WTC11 (cell line): ENCODE measurements at regions not wholly inside any gene's neighbourhood (a gene's known extent, or its start where the extent isn't known, plus 50 kb on each side); places are given as distances from the start of the nearest gene placed in this dataset.

ENCODE experiments used
- ATAC-seq: fragments of 200-7000 bp; cut with Tn5 transposase; 2 replicates; pipeline ENCODE4 v1.10.0; 2021; ENCODE audit warnings: mild to moderate bottlenecking, moderate library complexity
- CTCF ChIA-PET: fragments of 300-600 bp; sonication (Branson Sonifier 250); formaldehyde crosslinking; loops from one replicate; lab custom pipeline; 2021; ENCODE audit warnings: antibody characterized with exemption; lab: Charles Lee
- POLR2A ChIA-PET: fragments of 350-600 bp; sonication (Branson Sonifier 250); formaldehyde crosslinking; loops from one replicate; lab custom pipeline; 2021; ENCODE audit warnings: antibody characterized with exemption; lab: Charles Lee
- DNase-seq: peaks from one replicate; pipeline ENCODE4 v3.0.0; 2021; ENCODE audit warnings: low spot score
- H3K27ac Mint-ChIP-seq: 2 replicates; pipeline ENCODE4 v1.8.0; 2021; ENCODE audit warnings: mixed read lengths
- H3K27me3 Mint-ChIP-seq: 2 replicates; pipeline ENCODE4 v1.8.0; 2021; ENCODE audit warnings: low read depth, mild to moderate bottlenecking, moderate library complexity, mixed read lengths
- H3K36me3 Mint-ChIP-seq: 2 replicates; pipeline ENCODE4 v1.8.0; 2021; ENCODE audit warnings: mixed read lengths
- H3K4me1 Mint-ChIP-seq: 2 replicates; pipeline ENCODE4 v1.8.0; 2022; ENCODE audit warnings: mixed read lengths
- H3K4me3 Mint-ChIP-seq: 2 replicates; pipeline ENCODE4 v1.8.0; 2021; ENCODE audit warnings: mild to moderate bottlenecking, moderate library complexity, mixed read lengths
- H3K9me3 Mint-ChIP-seq: 2 replicates; pipeline ENCODE4 v1.8.0; 2021; ENCODE audit warnings: mixed read lengths
- CDX4 ChIP-seq: fragments of 250-450 bp; sonication (Bioruptor Pico); IDR thresholded peaks from 2 replicates; pipeline ENCODE4 v1.9.0; 2021; ENCODE audit warnings: moderate library complexity, mild to moderate bottlenecking, inconsistent platforms, borderline replicate concordance
- E2F4 ChIP-seq: sonication (generic); formaldehyde crosslinking; IDR thresholded peaks from 2 replicates; pipeline ENCODE4 v1.8.1; 2022; ENCODE audit warnings: low read depth, mild to moderate bottlenecking, moderate library complexity, missing genetic modification reagents, borderline replicate concordance
- E2F5 ChIP-seq: sonication (generic); formaldehyde crosslinking; IDR thresholded peaks from 2 replicates; pipeline ENCODE4 v1.8.1; 2022; ENCODE audit warnings: mild to moderate bottlenecking, moderate library complexity, missing genetic modification reagents
- NFYB ChIP-seq: sonication (generic); formaldehyde crosslinking; conservative IDR thresholded peaks from 2 replicates; pipeline ENCODE4 v1.8.0; 2022; ENCODE audit warnings: low read depth, missing genetic modification reagents
- NR1H2 ChIP-seq: sonication (generic); formaldehyde crosslinking; IDR thresholded peaks from 2 replicates; pipeline ENCODE4 v1.9.0; 2021; ENCODE audit warnings: mild to moderate bottlenecking, moderate library complexity, missing genetic modification reagents
- NR3C1 ChIP-seq: sonication (generic); formaldehyde crosslinking; conservative IDR thresholded peaks from 2 replicates; pipeline ENCODE4 v1.8.1; 2023; ENCODE audit warnings: low read depth, mild to moderate bottlenecking, missing genetic modification reagents
- OVOL2 ChIP-seq: fragments of 250-450 bp; sonication (Bioruptor Pico); IDR thresholded peaks from 2 replicates; pipeline ENCODE4 v1.9.0; 2021; ENCODE audit warnings: mild to moderate bottlenecking, borderline replicate concordance
- PRRX2 ChIP-seq: fragments of 250-450 bp; sonication (Bioruptor Pico); IDR thresholded peaks from 2 replicates; pipeline ENCODE4 v1.8.0; 2021; ENCODE audit warnings: mild to moderate bottlenecking
- RORB ChIP-seq: fragments of 250-450 bp; sonication (Bioruptor Pico); IDR thresholded peaks from 2 replicates; pipeline ENCODE4 v1.9.0; 2021; ENCODE audit warnings: mild to moderate bottlenecking
- SMAD3 ChIP-seq: sonication (generic); formaldehyde crosslinking; IDR thresholded peaks from 2 replicates; pipeline ENCODE4 v1.8.0; 2022; ENCODE audit warnings: missing genetic modification reagents, mild to moderate bottlenecking, borderline replicate concordance
- SP1 ChIP-seq: sonication (generic); formaldehyde crosslinking; conservative IDR thresholded peaks from 2 replicates; pipeline ENCODE4 v1.8.1; 2022; ENCODE audit warnings: missing genetic modification reagents
- STAT6 ChIP-seq: sonication (generic); formaldehyde crosslinking; conservative IDR thresholded peaks from 2 replicates; pipeline ENCODE4 v1.8.1; 2023; ENCODE audit warnings: mild to moderate bottlenecking, low read depth, missing genetic modification reagents, moderate library complexity
- TEAD1 ChIP-seq: sonication (generic); formaldehyde crosslinking; IDR thresholded peaks from 2 replicates; pipeline ENCODE4 v1.8.0; 2022; ENCODE audit warnings: mild to moderate bottlenecking, missing genetic modification reagents
- TP53 ChIP-seq: sonication (generic); formaldehyde crosslinking; IDR thresholded peaks from 2 replicates; pipeline ENCODE4 v1.8.1; 2023; ENCODE audit warnings: mild to moderate bottlenecking, missing genetic modification reagents
- ZNF138 ChIP-seq: sonication (generic); formaldehyde crosslinking; conservative IDR thresholded peaks from 2 replicates; pipeline ENCODE4 v1.8.1; 2022; ENCODE audit warnings: mild to moderate bottlenecking, moderate library complexity, missing genetic modification reagents
- ZNF396 ChIP-seq: fragments of 250-450 bp; sonication (Bioruptor Pico); IDR thresholded peaks from 2 replicates; pipeline ENCODE4 v1.8.0; 2021; ENCODE audit warnings: mild to moderate bottlenecking, moderate library complexity, borderline replicate concordance
- TF ChIP-seq, protein P1 (sequence below): sonication (generic); formaldehyde crosslinking; IDR thresholded peaks from 2 replicates; pipeline ENCODE4 v1.8.0; 2022; ENCODE audit warnings: missing genetic modification reagents
- TF ChIP-seq, protein P2 (sequence below): sonication (generic); formaldehyde crosslinking; conservative IDR thresholded peaks from 2 replicates; pipeline ENCODE4 v1.8.1; 2022; ENCODE audit warnings: mild to moderate bottlenecking, missing genetic modification reagents
- TF ChIP-seq, protein P3 (sequence below): sonication (generic); formaldehyde crosslinking; IDR thresholded peaks from 2 replicates; pipeline ENCODE4 v1.8.1; 2023; ENCODE audit warnings: mild to moderate bottlenecking, missing genetic modification reagents, borderline replicate concordance

DNA sequence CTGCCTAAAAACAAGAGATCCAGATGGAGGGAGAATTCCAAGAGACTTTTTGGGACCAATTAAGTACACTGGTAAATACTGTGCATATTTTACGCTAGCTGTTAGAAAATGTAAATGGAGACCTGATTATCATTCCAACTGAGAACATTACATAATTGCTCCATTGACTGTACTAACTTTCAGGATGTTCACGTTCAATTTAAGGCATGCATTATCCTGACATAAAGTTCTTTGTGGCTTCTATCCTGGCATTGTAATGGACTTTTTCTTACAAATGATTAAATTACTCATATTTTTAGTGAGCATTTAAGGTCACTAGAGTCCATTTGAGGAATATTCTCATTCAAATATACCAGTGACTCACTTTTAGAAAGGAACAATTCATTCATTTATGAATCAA, 883.3 kb upstream of the TMPRSS15 start:
- CTCF ChIA-PET, result no interaction called here
- DNase-seq, result no peak
- no peaks in the 10 kb centered on the region for H3K4me1 Mint-ChIP-seq
- no peak for ATAC-seq
- POLR2A ChIA-PET, result no interaction called here
- peaks cover 13% of the 10 kb centered on the region for H3K9me3 Mint-ChIP-seq
- no peaks in the 10 kb centered on the region for H3K27me3 Mint-ChIP-seq
- no peaks in the 10 kb centered on the region for H3K36me3 Mint-ChIP-seq
- H3K27ac Mint-ChIP-seq, result no peak overlapping the region
- no peak for TF ChIP-seq STAT6 (CRISPR knock-in tag)
- no peak for TF ChIP-seq TP53 (CRISPR knock-in tag)
- no peak for TF ChIP-seq RORB (CRISPR knock-in tag)
- TF ChIP-seq, protein P1, sequence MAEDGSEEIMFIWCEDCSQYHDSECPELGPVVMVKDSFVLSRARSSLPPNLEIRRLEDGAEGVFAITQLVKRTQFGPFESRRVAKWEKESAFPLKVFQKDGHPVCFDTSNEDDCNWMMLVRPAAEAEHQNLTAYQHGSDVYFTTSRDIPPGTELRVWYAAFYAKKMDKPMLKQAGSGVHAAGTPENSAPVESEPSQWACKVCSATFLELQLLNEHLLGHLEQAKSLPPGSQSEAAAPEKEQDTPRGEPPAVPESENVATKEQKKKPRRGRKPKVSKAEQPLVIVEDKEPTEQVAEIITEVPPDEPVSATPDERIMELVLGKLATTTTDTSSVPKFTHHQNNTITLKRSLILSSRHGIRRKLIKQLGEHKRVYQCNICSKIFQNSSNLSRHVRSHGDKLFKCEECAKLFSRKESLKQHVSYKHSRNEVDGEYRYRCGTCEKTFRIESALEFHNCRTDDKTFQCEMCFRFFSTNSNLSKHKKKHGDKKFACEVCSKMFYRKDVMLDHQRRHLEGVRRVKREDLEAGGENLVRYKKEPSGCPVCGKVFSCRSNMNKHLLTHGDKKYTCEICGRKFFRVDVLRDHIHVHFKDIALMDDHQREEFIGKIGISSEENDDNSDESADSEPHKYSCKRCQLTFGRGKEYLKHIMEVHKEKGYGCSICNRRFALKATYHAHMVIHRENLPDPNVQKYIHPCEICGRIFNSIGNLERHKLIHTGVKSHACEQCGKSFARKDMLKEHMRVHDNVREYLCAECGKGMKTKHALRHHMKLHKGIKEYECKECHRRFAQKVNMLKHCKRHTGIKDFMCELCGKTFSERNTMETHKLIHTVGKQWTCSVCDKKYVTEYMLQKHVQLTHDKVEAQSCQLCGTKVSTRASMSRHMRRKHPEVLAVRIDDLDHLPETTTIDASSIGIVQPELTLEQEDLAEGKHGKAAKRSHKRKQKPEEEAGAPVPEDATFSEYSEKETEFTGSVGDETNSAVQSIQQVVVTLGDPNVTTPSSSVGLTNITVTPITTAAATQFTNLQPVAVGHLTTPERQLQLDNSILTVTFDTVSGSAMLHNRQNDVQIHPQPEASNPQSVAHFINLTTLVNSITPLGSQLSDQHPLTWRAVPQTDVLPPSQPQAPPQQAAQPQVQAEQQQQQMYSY (CRISPR knock-in tag), result no peak
- no peak for TF ChIP-seq OVOL2
- TF ChIP-seq E2F4 (CRISPR knock-in tag), result no peak
- TF ChIP-seq TEAD1 (CRISPR knock-in tag), result no peak
- H3K4me3 Mint-ChIP-seq, result no peak overlapping the region

DNA sequence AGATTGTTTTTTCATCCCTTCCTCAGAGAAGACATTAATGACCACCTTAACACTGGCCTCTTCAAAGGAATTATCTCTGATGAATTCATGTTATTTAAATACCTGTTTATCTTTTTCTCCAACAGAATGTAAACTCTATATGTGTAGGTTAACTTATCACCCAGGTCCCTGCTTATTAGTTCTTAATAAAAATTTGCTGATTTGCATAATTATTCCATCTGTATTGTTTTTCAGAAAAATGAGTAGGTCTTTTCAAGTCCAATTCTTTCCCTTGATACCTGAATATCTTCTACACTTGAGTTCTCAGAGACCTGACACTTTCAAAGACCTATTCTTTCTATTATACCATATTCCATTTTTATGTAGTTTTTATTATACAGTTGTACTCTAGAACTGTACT, 886.7 kb upstream of the TMPRSS15 start:
- no peaks in the 10 kb centered on the region for H3K27me3 Mint-ChIP-seq
- no peaks in the 10 kb centered on the region for H3K36me3 Mint-ChIP-seq
- POLR2A ChIA-PET, result no interaction called here
- H3K4me3 Mint-ChIP-seq, result no peak overlapping the region
- H3K4me1 Mint-ChIP-seq, result no peaks in the 10 kb centered on the region
- peaks cover 21% of the 10 kb centered on the region for H3K9me3 Mint-ChIP-seq
- CTCF ChIA-PET, result no interaction called here
- TF ChIP-seq ZNF396 (no peak), E2F5 (CRISPR knock-in tag) (no peak), NFYB (CRISPR knock-in tag) (no peak), CDX4 (CRISPR knock-in tag) (no peak), ZNF138 (CRISPR knock-in tag) (no peak)
- TF ChIP-seq, protein P2, sequence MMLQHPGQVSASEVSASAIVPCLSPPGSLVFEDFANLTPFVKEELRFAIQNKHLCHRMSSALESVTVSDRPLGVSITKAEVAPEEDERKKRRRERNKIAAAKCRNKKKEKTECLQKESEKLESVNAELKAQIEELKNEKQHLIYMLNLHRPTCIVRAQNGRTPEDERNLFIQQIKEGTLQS (CRISPR knock-in tag), result no peak
- no peak for DNase-seq
- no peak for ATAC-seq
- no peak overlapping the region for H3K27ac Mint-ChIP-seq

GRCh38 chr21:19320291-19320690, 916.7 kb upstream of the TMPRSS15 start:
- H3K27me3 Mint-ChIP-seq, result no peaks in the 10 kb centered on the region
- DNase-seq (no peak), ATAC-seq (no peak)
- ChIA-PET POLR2A (no interaction called here), CTCF (interaction anchor here (1.3 kb wide), 1 partner anchor 187 kb away, joined by 3 read pairs; no protein-coding TSS in a partner anchor)
- no peak overlapping the region for H3K4me3 Mint-ChIP-seq
- H3K4me1 Mint-ChIP-seq, result peaks cover 16% of the 10 kb centered on the region
- no peak overlapping the region for H3K27ac Mint-ChIP-seq
- H3K9me3 Mint-ChIP-seq, result peaks cover 20% of the 10 kb centered on the region
- peaks cover 14% of the 10 kb centered on the region for H3K36me3 Mint-ChIP-seq
- TF ChIP-seq CDX4 (CRISPR knock-in tag) (no peak), SMAD3 (CRISPR knock-in tag) (no peak), NR1H2 (no peak), SP1 (no peak), NR3C1 (CRISPR knock-in tag) (no peak), PRRX2 (CRISPR knock-in tag) (no peak)
- TF ChIP-seq, protein P3, sequence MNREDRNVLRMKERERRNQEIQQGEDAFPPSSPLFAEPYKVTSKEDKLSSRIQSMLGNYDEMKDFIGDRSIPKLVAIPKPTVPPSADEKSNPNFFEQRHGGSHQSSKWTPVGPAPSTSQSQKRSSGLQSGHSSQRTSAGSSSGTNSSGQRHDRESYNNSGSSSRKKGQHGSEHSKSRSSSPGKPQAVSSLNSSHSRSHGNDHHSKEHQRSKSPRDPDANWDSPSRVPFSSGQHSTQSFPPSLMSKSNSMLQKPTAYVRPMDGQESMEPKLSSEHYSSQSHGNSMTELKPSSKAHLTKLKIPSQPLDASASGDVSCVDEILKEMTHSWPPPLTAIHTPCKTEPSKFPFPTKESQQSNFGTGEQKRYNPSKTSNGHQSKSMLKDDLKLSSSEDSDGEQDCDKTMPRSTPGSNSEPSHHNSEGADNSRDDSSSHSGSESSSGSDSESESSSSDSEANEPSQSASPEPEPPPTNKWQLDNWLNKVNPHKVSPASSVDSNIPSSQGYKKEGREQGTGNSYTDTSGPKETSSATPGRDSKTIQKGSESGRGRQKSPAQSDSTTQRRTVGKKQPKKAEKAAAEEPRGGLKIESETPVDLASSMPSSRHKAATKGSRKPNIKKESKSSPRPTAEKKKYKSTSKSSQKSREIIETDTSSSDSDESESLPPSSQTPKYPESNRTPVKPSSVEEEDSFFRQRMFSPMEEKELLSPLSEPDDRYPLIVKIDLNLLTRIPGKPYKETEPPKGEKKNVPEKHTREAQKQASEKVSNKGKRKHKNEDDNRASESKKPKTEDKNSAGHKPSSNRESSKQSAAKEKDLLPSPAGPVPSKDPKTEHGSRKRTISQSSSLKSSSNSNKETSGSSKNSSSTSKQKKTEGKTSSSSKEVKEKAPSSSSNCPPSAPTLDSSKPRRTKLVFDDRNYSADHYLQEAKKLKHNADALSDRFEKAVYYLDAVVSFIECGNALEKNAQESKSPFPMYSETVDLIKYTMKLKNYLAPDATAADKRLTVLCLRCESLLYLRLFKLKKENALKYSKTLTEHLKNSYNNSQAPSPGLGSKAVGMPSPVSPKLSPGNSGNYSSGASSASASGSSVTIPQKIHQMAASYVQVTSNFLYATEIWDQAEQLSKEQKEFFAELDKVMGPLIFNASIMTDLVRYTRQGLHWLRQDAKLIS (CRISPR knock-in tag), result no peak
